ENCODE measurements at regions not wholly inside any gene's neighbourhood (a gene's known extent, or its start where the extent isn't known, plus 50 kb on each side); places are given as distances from the start of the nearest gene placed in this dataset.

- no peaks in the 10 kb centered on the region for H3K4me1 ChIP-seq (ENCODE audit: control insufficient read depth in 4 of 4, insufficient read depth in 4 of 4, low read length in 3 of 4)
- H3K27me3 ChIP-seq (ENCODE audit: control insufficient read depth in 4 of 4, insufficient read depth in 4 of 4, low read length in 3 of 4) = no peaks in the 10 kb centered on the region
- H3K9ac ChIP-seq (ENCODE audit: low read depth in 1 of 2, low read length in 2 of 2) = no peak overlapping the region
- TF ChIP-seq JUND (IDR thresholded peaks at IDR 0.05) (no peak), ZBTB33 (IDR thresholded peaks at IDR 0.05) (no peak), EGR1 (IDR thresholded peaks at IDR 0.05; ENCODE audit: low read depth in 2 of 2) (no peak), REST (IDR thresholded peaks at IDR 0.05) (no peak), YY1 (IDR thresholded peaks at IDR 0.05) (no peak)
- no peaks in the 10 kb centered on the region for H3K36me3 ChIP-seq (ENCODE audit: control insufficient read depth in 4 of 4, insufficient read depth in 3 of 4, low read depth in 1 of 4, low read length in 3 of 4)
- no peak overlapping the region for H3K4me3 ChIP-seq (ENCODE audit: low read depth in 1 of 3, low read length in 3 of 3)
- WGBS = 89% methylated on average over 7 of the region's 7 CpGs
- no peak for DNase-seq (ENCODE audit: low spot score)
- H3K27ac ChIP-seq (ENCODE audit: low read depth in 1 of 2, low read length in 2 of 2) = no peak overlapping the region
- peaks cover 0 to 20% (median 8%) of the 10 kb centered on the region in 4 donors for H3K9me3 ChIP-seq (ENCODE audit: control insufficient read depth in 4 of 4, low read length in 3 of 4)
Measured at GRCh38 chr16:87134628-87134995, 182.6 kb downstream of the C16orf95 start.

GRCh38 chr16:87135246-87136030, 181.8 kb downstream of the C16orf95 start:
- no peak overlapping the region for H3K4me3 ChIP-seq (ENCODE audit: low read depth in 1 of 3, low read length in 3 of 3)
- H3K36me3 ChIP-seq (ENCODE audit: control insufficient read depth in 4 of 4, insufficient read depth in 3 of 4, low read depth in 1 of 4, low read length in 3 of 4) = no peaks in the 10 kb centered on the region
- no peaks in the 10 kb centered on the region for H3K4me1 ChIP-seq (ENCODE audit: control insufficient read depth in 4 of 4, insufficient read depth in 4 of 4, low read length in 3 of 4)
- H3K9me3 ChIP-seq (ENCODE audit: control insufficient read depth in 4 of 4, low read length in 3 of 4) = peaks cover 0 to 20% (median 9%) of the 10 kb centered on the region in 4 donors
- TF ChIP-seq JUND (IDR thresholded peaks at IDR 0.05) (no peak), EGR1 (IDR thresholded peaks at IDR 0.05; ENCODE audit: low read depth in 2 of 2) (no peak), RXRA (IDR thresholded peaks at IDR 0.05) (no peak), NR2F2 (IDR thresholded peaks at IDR 0.05) (no peak), YY1 (IDR thresholded peaks at IDR 0.05) (no peak)
- H3K27ac ChIP-seq (ENCODE audit: low read depth in 1 of 2, low read length in 2 of 2) = no peak overlapping the region
- WGBS = 70% methylated on average over 9 of the region's 9 CpGs
- no peak for DNase-seq (ENCODE audit: low spot score)
- no peak overlapping the region for H3K9ac ChIP-seq (ENCODE audit: low read depth in 1 of 2, low read length in 2 of 2)
- H3K27me3 ChIP-seq (ENCODE audit: control insufficient read depth in 4 of 4, insufficient read depth in 4 of 4, low read length in 3 of 4) = no peaks in the 10 kb centered on the region

- 90% methylated on average over 4 of the region's 4 CpGs for WGBS
- Histone ChIP-seq H3K27ac (ENCODE audit: low read depth in 1 of 2, low read length in 2 of 2) (no peak overlapping the region), H3K9ac (ENCODE audit: low read depth in 1 of 2, low read length in 2 of 2) (no peak overlapping the region), H3K27me3 (ENCODE audit: control insufficient read depth in 4 of 4, insufficient read depth in 4 of 4, low read length in 3 of 4) (no peaks in the 10 kb centered on the region), H3K4me1 (ENCODE audit: control insufficient read depth in 4 of 4, insufficient read depth in 4 of 4, low read length in 3 of 4) (no peaks in the 10 kb centered on the region), H3K9me3 (ENCODE audit: control insufficient read depth in 4 of 4, low read length in 3 of 4) (peaks cover 0 to 6% (median 2%) of the 10 kb centered on the region in 4 donors), H3K4me3 (ENCODE audit: low read depth in 1 of 3, low read length in 3 of 3) (no peak overlapping the region), H3K36me3 (ENCODE audit: control insufficient read depth in 4 of 4, insufficient read depth in 3 of 4, low read depth in 1 of 4, low read length in 3 of 4) (no peaks in the 10 kb centered on the region)
- no peak for DNase-seq (ENCODE audit: low spot score)
- TF ChIP-seq JUND (IDR thresholded peaks at IDR 0.05) (no peak), RAD21 (IDR thresholded peaks at IDR 0.05) (no peak), ATF3 (IDR thresholded peaks at IDR 0.05) (no peak), TAF1 (conservative IDR thresholded peaks at IDR 0.05) (no peak), HNF4G (IDR thresholded peaks at IDR 0.05) (no peak), ZBTB33 (IDR thresholded peaks at IDR 0.05) (no peak), MAX (IDR thresholded peaks at IDR 0.05) (no peak), YY1 (IDR thresholded peaks at IDR 0.05) (no peak), GABPA (IDR thresholded peaks at IDR 0.05 in 1 of 2, conservative IDR thresholded peaks at IDR 0.05 in 1 of 2) (no peak), RXRA (IDR thresholded peaks at IDR 0.05) (no peak), REST (IDR thresholded peaks at IDR 0.05) (no peak), FOXA2 (IDR thresholded peaks at IDR 0.05) (no peak)
Measured at GRCh38 chr16:87138316-87138715, 178.9 kb downstream of the C16orf95 start.

Data from liver (tissue), 7 donors.